Activated CD8-positive, alpha-beta memory T cell treated with anti-CD3 and anti-CD28 coated beads for 1 hour (primary cell): ENCODE measurements at regions not wholly inside any gene's neighbourhood (a gene's known extent, or its start where the extent isn't known, plus 50 kb on each side); places are given as distances from the start of the nearest gene placed in this dataset.
"Not testable (repeated sequence)": the region's sequence is repeated elsewhere in the genome, so short reads cannot be mapped to it uniquely, and the experiment has no call there.

ENCODE experiments used
- DNase-seq, 2 donors: peaks; one replicate each; pipeline ENCODE4 v3.0.0-alpha.2; 2020; ENCODE audit warnings: low read depth in 1 of 2; ENCODE audit errors: extremely low read depth in 1 of 2

GRCh38 chr1:221865808-221866207 is 123.9 kb upstream of the DUSP10 start:
- DNase-seq, result no peak

GRCh38 chr1:221863635-221864034 is 121.7 kb upstream of the DUSP10 start:
- no peak for DNase-seq

- DNase-seq, result no peak
Measured at GRCh38 chr1:221862971-221863370, 121.1 kb upstream of the DUSP10 start.

GRCh38 chr1:221858818-221859611 is 117.1 kb upstream of the DUSP10 start:
- no peak for DNase-seq

GRCh38 chr1:221857094-221857444 is 115.2 kb upstream of the DUSP10 start:
- DNase-seq, result not testable (repeated sequence)

- no peak for DNase-seq
Measured at GRCh38 chr1:221856228-221857093, 114.6 kb upstream of the DUSP10 start.

- DNase-seq, result no peak
Measured at GRCh38 chr1:221855156-221855555, 113.3 kb upstream of the DUSP10 start.

- DNase-seq, result no peak
Measured at GRCh38 chr1:221851336-221851735, 109.4 kb upstream of the DUSP10 start.

- DNase-seq, result no peak
Measured at GRCh38 chr1:221850470-221851187, 108.7 kb upstream of the DUSP10 start.

GRCh38 chr1:221849897-221850296 is 108.0 kb upstream of the DUSP10 start:
- DNase-seq, result no peak

GRCh38 chr1:221849110-221849509 is 107.2 kb upstream of the DUSP10 start:
- no peak for DNase-seq

GRCh38 chr1:221847676-221848075 is 105.8 kb upstream of the DUSP10 start:
- no peak for DNase-seq

- DNase-seq, result no peak
Measured at GRCh38 chr1:221845650-221846371, 103.9 kb upstream of the DUSP10 start.

- no peak for DNase-seq
Measured at GRCh38 chr1:221841983-221842335, 100.1 kb upstream of the DUSP10 start.

GRCh38 chr1:221841251-221841982 is 99.5 kb upstream of the DUSP10 start:
- DNase-seq, result no peak

GRCh38 chr1:221840511-221841243 is 98.8 kb upstream of the DUSP10 start:
- DNase-seq, result no peak

GRCh38 chr1:221839782-221840395 is 98.0 kb upstream of the DUSP10 start:
- peak; percentile 38 for DNase-seq

GRCh38 chr1:221839321-221839720 is 97.4 kb upstream of the DUSP10 start:
- DNase-seq, result no peak

- DNase-seq, result no peak
Measured at GRCh38 chr1:221837896-221838295, 96.0 kb upstream of the DUSP10 start.
